H1 (cell line): ENCODE measurements at regions not wholly inside any gene's neighbourhood (a gene's known extent, or its start where the extent isn't known, plus 50 kb on each side); places are given as distances from the start of the nearest gene placed in this dataset.

Experiments used
- CTCF ChIA-PET: fragments of 300-600 bp; sonication (Branson Sonifier 250); formaldehyde crosslinking; loops from one replicate; lab custom pipeline; 2021; ENCODE audit not compliant: partially characterized antibody; lab: Charles Lee
- POLR2A ChIA-PET: fragments of 300-600 bp; sonication (Branson Sonifier 250); formaldehyde crosslinking; loops from one replicate; lab custom pipeline; 2021; ENCODE audit warnings: inconsistent platforms; ENCODE audit not compliant: partially characterized antibody; lab: Charles Lee
- DNase-seq, 2 experiments: peaks; one replicate each; pipeline versions ENCODE4 v3.0.0 to v3.0.0-alpha.2; 2010 to 2022; ENCODE audit warnings: low spot score in 2 of 2, low read depth in 1 of 2, mixed read lengths in 1 of 2
- FAIRE-seq: peaks from 2 replicates; lab custom pipeline; 2011; peaks lifted over from hg19 to GRCh38; lab: Jason Lieb, UNC
- H2AFZ ChIP-seq: 2 replicates; pipeline ENCODE4 v1.8.1; 2012; ENCODE audit warnings: low read length, inconsistent platforms
- H2AK5ac ChIP-seq: 2 replicates; pipeline ENCODE4 v1.6.1; 2013; ENCODE audit warnings: low read depth, low read length
- H2BK120ac ChIP-seq: replicated peaks from 2 replicates; pipeline ENCODE3; 2013; ENCODE audit warnings: low read depth, low read length, inconsistent platforms
- H2BK12ac ChIP-seq: 2 replicates; pipeline ENCODE4 v1.6.1; 2013; ENCODE audit warnings: low read depth, low read length
- H2BK15ac ChIP-seq: 2 replicates; pipeline ENCODE4 v1.6.1; 2013; ENCODE audit warnings: low read length
- H2BK20ac ChIP-seq: 2 replicates; pipeline ENCODE4 v1.6.1; 2013; ENCODE audit warnings: low read length
- H2BK5ac ChIP-seq: 2 replicates; pipeline ENCODE4 v1.6.1; 2013; ENCODE audit warnings: low read depth, low read length
- H3K14ac ChIP-seq: 2 replicates; pipeline ENCODE4 v1.6.1; 2013; ENCODE audit warnings: inconsistent platforms; ENCODE audit not compliant: insufficient read length
- H3K18ac ChIP-seq: 2 replicates; pipeline ENCODE4 v1.6.1; 2013; ENCODE audit warnings: low read length; ENCODE audit errors: extremely low read depth
- H3K23ac ChIP-seq: 2 replicates; pipeline ENCODE4 v1.6.1; 2013; ENCODE audit warnings: inconsistent platforms; ENCODE audit not compliant: insufficient read length
- H3K23me2 ChIP-seq: 2 replicates; pipeline ENCODE4 v1.6.1; 2013; ENCODE audit warnings: low read depth, low read length
- H3K27ac ChIP-seq: 2 replicates; pipeline ENCODE4 v1.6.1; 2011; ENCODE audit warnings: low read depth, low read length, inconsistent platforms
- H3K27me3 ChIP-seq, 4 experiments: replicated peaks in 1 of 4; 1 replicate in 1 of 4; 2 replicates in 3 of 4; pipeline versions ENCODE4 v1.6.1 to v1.8.1; 2011 to 2013; ENCODE audit warnings: low read length in 3 of 4, mild to moderate bottlenecking in 3 of 4, inconsistent platforms in 2 of 4, mixed read lengths in 2 of 4, moderate library complexity in 1 of 4; ENCODE audit not compliant: control insufficient read depth in 3 of 4, insufficient read depth in 3 of 4; ENCODE audit errors: extremely low read depth in 1 of 4
- H3K36me3 ChIP-seq, 4 experiments: 2 replicates each; pipeline versions ENCODE4 v1.6.1 to v1.8.1; 2011 to 2013; ENCODE audit warnings: mild to moderate bottlenecking in 4 of 4, low read length in 3 of 4, moderate library complexity in 2 of 4, control low read depth in 1 of 4, inconsistent platforms in 1 of 4; ENCODE audit not compliant: insufficient read depth in 4 of 4, control insufficient read depth in 2 of 4
- H3K4ac ChIP-seq: replicated peaks from 2 replicates; pipeline ENCODE3; 2013; ENCODE audit warnings: low read length, low read depth, mixed read lengths, inconsistent platforms; ENCODE audit not compliant: insufficient read length
- H3K4me1 ChIP-seq, 4 experiments: replicated peaks in 1 of 4; 1 replicate in 1 of 4; 2 replicates in 3 of 4; pipeline versions ENCODE4 v1.6.1 to v1.8.1; 2011 to 2013; ENCODE audit warnings: low read length in 3 of 4, inconsistent platforms in 2 of 4, mixed read lengths in 1 of 4; ENCODE audit not compliant: insufficient read depth in 4 of 4, control insufficient read depth in 3 of 4
- H3K4me2 ChIP-seq, 2 experiments: 2 replicates each; pipeline versions ENCODE4 v1.6.1 to v1.8.1; 2011 to 2013; ENCODE audit warnings: low read depth in 2 of 2, low read length in 2 of 2, control low read depth in 1 of 2, inconsistent platforms in 1 of 2, mild to moderate bottlenecking in 1 of 2; ENCODE audit not compliant: insufficient read depth in 1 of 2
- H3K4me3 ChIP-seq, 4 experiments: fragments of 200-600, 300-600 bp in 1 of 4; sonication (generic), shearing (Covaris generic), sonication (Bioruptor Twin) in 1 of 4; 2 replicates each; pipeline versions ENCODE4 v1.5.1 to v1.8.1; 2011 to 2016; ENCODE audit warnings: low read length in 4 of 4, low read depth in 3 of 4, control low read depth in 2 of 4, inconsistent platforms in 2 of 4, mild to moderate bottlenecking in 2 of 4, mixed read lengths in 1 of 4, moderate library complexity in 1 of 4; ENCODE audit not compliant: insufficient read depth in 2 of 4; ENCODE audit errors: extremely low read depth in 1 of 4
- H3K56ac ChIP-seq: replicated peaks from 2 replicates; pipeline ENCODE3; 2013; ENCODE audit warnings: low read depth, mild to moderate bottlenecking, mixed read lengths, low read length, inconsistent platforms; ENCODE audit not compliant: insufficient read length
- H3K79me1 ChIP-seq: 2 replicates; pipeline ENCODE4 v1.6.1; 2013; ENCODE audit warnings: low read depth, low read length, control low read depth
- H3K79me2 ChIP-seq, 2 experiments: 2 replicates each; pipeline versions ENCODE4 v1.6.1 to v1.8.1; 2012 to 2013; ENCODE audit warnings: low read length in 2 of 2, mild to moderate bottlenecking in 2 of 2, inconsistent platforms in 1 of 2; ENCODE audit not compliant: insufficient read depth in 2 of 2, control insufficient read depth in 1 of 2
- H3K9ac ChIP-seq, 4 experiments: replicated peaks in 1 of 4; 1 replicate in 1 of 4; 2 replicates in 3 of 4; pipeline versions ENCODE4 v1.6.1 to v1.8.1; 2011 to 2013; ENCODE audit warnings: low read depth in 3 of 4, low read length in 3 of 4, control low read depth in 2 of 4, mild to moderate bottlenecking in 2 of 4, moderate library complexity in 2 of 4, inconsistent platforms in 1 of 4; ENCODE audit errors: extremely low read depth in 1 of 4
- H3K9me3 ChIP-seq, 2 experiments: 2 replicates each; pipeline versions ENCODE4 v1.6.1 to v1.8.1; 2012 to 2013; ENCODE audit warnings: mild to moderate bottlenecking in 2 of 2, moderate library complexity in 2 of 2, control low read depth in 1 of 2, inconsistent platforms in 1 of 2, low read depth in 1 of 2, low read length in 1 of 2, mixed read lengths in 1 of 2; ENCODE audit not compliant: insufficient read depth in 2 of 2
- H4K20me1 ChIP-seq, 2 experiments: replicated peaks in 1 of 2; 2 replicates each; pipeline versions ENCODE3 to v1.8.1; 2011 to 2013; ENCODE audit warnings: inconsistent platforms in 2 of 2, low read length in 2 of 2, mild to moderate bottlenecking in 1 of 2; ENCODE audit not compliant: insufficient read depth in 2 of 2, control insufficient read depth in 1 of 2
- H4K5ac ChIP-seq: 2 replicates; pipeline ENCODE4 v1.6.1; 2013; ENCODE audit warnings: low read length, low read depth, mixed read lengths, inconsistent platforms; ENCODE audit not compliant: insufficient read length
- H4K8ac ChIP-seq: 2 replicates; pipeline ENCODE4 v1.8.0; 2013; ENCODE audit warnings: mild to moderate bottlenecking, moderate library complexity, low read length, inconsistent platforms; ENCODE audit not compliant: insufficient read depth; ENCODE audit errors: extremely low read depth
- H4K91ac ChIP-seq: replicated peaks from 2 replicates; pipeline ENCODE3; 2013; ENCODE audit warnings: low read length, mixed read lengths, inconsistent platforms; ENCODE audit not compliant: insufficient read length
- BRCA1 ChIP-seq: IDR thresholded peaks from 2 replicates; pipeline ENCODE4 v1.6.1; 2012; ENCODE audit warnings: low read depth, low read length, improper control_type of control experiment
- CHD1 ChIP-seq: IDR thresholded peaks from 2 replicates; pipeline ENCODE4 v1.6.1; 2012; ENCODE audit warnings: low read depth, low read length, improper control_type of control experiment
- CREB1 ChIP-seq: IDR thresholded peaks from 2 replicates; pipeline ENCODE4 v1.6.1; 2012; ENCODE audit warnings: inconsistent platforms
- EGR1 ChIP-seq: IDR thresholded peaks from 2 replicates; pipeline ENCODE4 v1.6.1; 2011; ENCODE audit warnings: low read depth, low read length, borderline replicate concordance
- EP300 ChIP-seq, 2 experiments: IDR thresholded peaks; 1 replicate in 1 of 2; 2 replicates in 1 of 2; pipeline ENCODE4 v1.6.1; 2011 to 2012; ENCODE audit warnings: low read depth in 2 of 2, low read length in 2 of 2, mild to moderate bottlenecking in 2 of 2, borderline replicate concordance in 1 of 2, inconsistent platforms in 1 of 2, moderate library complexity in 1 of 2
- MAFK ChIP-seq: IDR thresholded peaks from 2 replicates; pipeline ENCODE4 v1.6.1; 2012; ENCODE audit warnings: low read depth, mild to moderate bottlenecking, improper control_type of control experiment, low read length
- NRF1 ChIP-seq: IDR thresholded peaks from 2 replicates; pipeline ENCODE4 v1.6.1; 2011; ENCODE audit warnings: mild to moderate bottlenecking, low read depth, low read length, improper control_type of control experiment
- POLR2AphosphoS5 ChIP-seq: IDR thresholded peaks from 2 replicates; pipeline ENCODE4 v1.6.1; 2011; ENCODE audit warnings: low read depth, low read length
- RFX5 ChIP-seq: IDR thresholded peaks from 2 replicates; pipeline ENCODE4 v1.6.1; 2011; ENCODE audit warnings: low read depth, low read length, improper control_type of control experiment, borderline replicate concordance
- SAP30 ChIP-seq: fragments of 300-600 bp; sonication (generic); IDR thresholded peaks from 2 replicates; pipeline ENCODE4 v1.7.1; 2012; ENCODE audit warnings: low read length, moderate library complexity, mild to moderate bottlenecking, inconsistent platforms; ENCODE audit not compliant: insufficient read depth, insufficient replicate concordance
- TAF7 ChIP-seq: optimal IDR thresholded peaks from 2 replicates; pipeline ENCODE3; 2011; ENCODE audit warnings: low read depth, mild to moderate bottlenecking, inconsistent platforms, low read length, moderate library complexity, borderline replicate concordance
- TCF12 ChIP-seq: IDR thresholded peaks from 2 replicates; pipeline ENCODE4 v1.6.1; 2011; ENCODE audit warnings: low read depth, mild to moderate bottlenecking, low read length
- WGBS, 2 experiments: shearing (Covaris generic) in 1 of 2; methylation state at CpG; one replicate each; pipeline versions ENCODE4 v1.1.6 to v1.1.7; 2013 to 2015; ENCODE audit warnings: low lambda C conversion rate in 2 of 2, mixed read lengths in 2 of 2, inconsistent platforms in 1 of 2, low coverage in 1 of 2, missing lambda C conversion rate in 1 of 2; ENCODE audit not compliant: insufficient replicate concordance in 2 of 2, insufficient coverage in 1 of 2, insufficient read length in 1 of 2; ENCODE audit errors: extremely low coverage in 1 of 2, missing lambda C conversion rate in 1 of 2; 5-methylcytosine and 5-hydroxymethylcytosine counted together
- TF ChIP-seq, protein P1 (sequence below): IDR thresholded peaks from 2 replicates; pipeline ENCODE4 v1.6.1; 2011; ENCODE audit warnings: low read length, improper control_type of control experiment

DNA sequence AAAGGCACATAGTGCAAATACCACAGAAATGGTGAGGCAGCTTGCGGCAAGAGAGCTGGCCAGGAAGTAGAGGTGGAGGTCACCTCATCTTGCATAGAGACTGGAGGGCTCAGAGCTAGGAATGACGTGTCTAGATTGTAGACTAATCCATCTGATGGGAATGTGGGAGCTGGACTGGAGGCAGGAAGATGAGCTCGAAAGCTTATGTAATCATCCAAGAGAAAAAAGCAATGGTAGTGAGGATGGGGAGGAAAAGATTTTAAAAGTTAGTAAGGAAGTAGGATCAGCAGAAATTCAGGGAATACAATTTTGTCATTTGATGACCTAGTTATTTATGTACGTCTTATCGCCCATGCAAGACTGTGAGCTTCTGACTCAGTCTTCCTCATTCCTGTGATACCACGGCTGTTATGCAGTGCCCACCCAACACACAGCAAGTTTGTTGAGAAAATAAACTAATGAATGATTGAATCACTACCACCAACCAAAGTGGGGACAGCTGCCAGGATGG, 123.9 kb downstream of the RRAGC start:
- no peak overlapping the region for H3K14ac ChIP-seq
- no peak overlapping the region for H2BK12ac ChIP-seq
- H3K4me3 ChIP-seq: no peak overlapping the region
- no peak overlapping the region for H3K27ac ChIP-seq
- CTCF ChIA-PET: interaction anchor here (0.7 to 1.0 kb wide), 2 partner anchors 10 to 67 kb away, joined by 3 to 4 read pairs; no protein-coding TSS in a partner anchor
- H3K27me3 ChIP-seq: no peaks in the 10 kb centered on the region
- H3K4ac ChIP-seq: no peak overlapping the region
- H3K23me2 ChIP-seq: no peaks in the 10 kb centered on the region
- no peak overlapping the region for H3K23ac ChIP-seq
- no peak overlapping the region for H2AFZ ChIP-seq
- H3K79me2 ChIP-seq: no peaks in the 10 kb centered on the region
- no peaks in the 10 kb centered on the region for H3K9me3 ChIP-seq
- FAIRE-seq: no peak
- no peak overlapping the region for H3K4me2 ChIP-seq
- no peak overlapping the region for H2BK5ac ChIP-seq
- peaks cover 0 to 6% (median 0%) of the 10 kb centered on the region in 4 experiments; a peak in 3 of 7 replicates for H3K4me1 ChIP-seq
- TF ChIP-seq CREB1: no peak
- no peak for TF ChIP-seq TAF7
- TF ChIP-seq MAFK: no peak
- no peak for TF ChIP-seq TCF12
- TF ChIP-seq EP300 (IDR thresholded peaks at IDR 0.05; ENCODE audit: borderline replicate concordance in 1 of 2, low read depth in 2 of 2, low read length in 2 of 2): no peak
- TF ChIP-seq POLR2AphosphoS5: no peak
- TF ChIP-seq NRF1: no peak
- TF ChIP-seq, protein P1, sequence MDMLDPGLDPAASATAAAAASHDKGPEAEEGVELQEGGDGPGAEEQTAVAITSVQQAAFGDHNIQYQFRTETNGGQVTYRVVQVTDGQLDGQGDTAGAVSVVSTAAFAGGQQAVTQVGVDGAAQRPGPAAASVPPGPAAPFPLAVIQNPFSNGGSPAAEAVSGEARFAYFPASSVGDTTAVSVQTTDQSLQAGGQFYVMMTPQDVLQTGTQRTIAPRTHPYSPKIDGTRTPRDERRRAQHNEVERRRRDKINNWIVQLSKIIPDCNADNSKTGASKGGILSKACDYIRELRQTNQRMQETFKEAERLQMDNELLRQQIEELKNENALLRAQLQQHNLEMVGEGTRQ: no peak
- TF ChIP-seq BRCA1: no peak
- no peak for TF ChIP-seq EGR1
- no peak for TF ChIP-seq RFX5
- no peak for TF ChIP-seq CHD1
- TF ChIP-seq SAP30: no peak
- WGBS, 2 experiments: 87% methylated on average over 6 of the region's 6 CpGs; no CpG with 5 or more reads in 1 of the 2 experiments
- H2BK20ac ChIP-seq: no peak overlapping the region
- no peak overlapping the region for H2AK5ac ChIP-seq
- no peaks in the 10 kb centered on the region for H3K36me3 ChIP-seq
- H4K91ac ChIP-seq: no peak overlapping the region
- H3K56ac ChIP-seq: no peak overlapping the region
- no peaks in the 10 kb centered on the region for H3K79me1 ChIP-seq
- H2BK120ac ChIP-seq: no peak overlapping the region
- H3K9ac ChIP-seq: no peak overlapping the region
- H2BK15ac ChIP-seq: no peak overlapping the region
- H3K18ac ChIP-seq: no peak overlapping the region
- no peak overlapping the region for H4K8ac ChIP-seq
- POLR2A ChIA-PET: interaction anchor here (0.9 kb wide), 1 partner anchor 21 kb away, joined by 3 read pairs; no protein-coding TSS in a partner anchor
- H4K20me1 ChIP-seq: no peaks in the 10 kb centered on the region
- DNase-seq: no peak
- H4K5ac ChIP-seq: no peak overlapping the region
